Sigmoid colon (tissue), 6 donors: ENCODE measurements at regions not wholly inside any gene's neighbourhood (a gene's known extent, or its start where the extent isn't known, plus 50 kb on each side); places are given as distances from the start of the nearest gene placed in this dataset.

ENCODE experiments used
- DNase-seq: peaks from one replicate; pipeline ENCODE4 v3.0.0-alpha.2; 2019
- H3K27ac ChIP-seq, 4 donors: fragments of 200-600 bp; sonication (generic); one replicate each; pipeline ENCODE4 v1.5.1; 2016 to 2019; ENCODE audit warnings: mild to moderate bottlenecking in 1 of 4
- H3K27me3 ChIP-seq, 3 donors: fragments of 200-600 bp; sonication (generic); one replicate each; pipeline ENCODE4 v1.5.1; 2019; ENCODE audit warnings: mild to moderate bottlenecking in 1 of 3
- H3K36me3 ChIP-seq, 4 donors: fragments of 200-600 bp; sonication (generic); one replicate each; pipeline ENCODE4 v1.5.1; 2016 to 2019
- H3K4me1 ChIP-seq, 4 donors: fragments of 200-600 bp; sonication (generic); one replicate each; pipeline ENCODE4 v1.5.1; 2017 to 2019
- H3K4me3 ChIP-seq, 4 donors: fragments of 200-600 bp; sonication (generic); one replicate each; pipeline ENCODE4 v1.5.1; 2017 to 2019; ENCODE audit warnings: mild to moderate bottlenecking in 2 of 4, moderate library complexity in 1 of 4
- H3K9me3 ChIP-seq, 4 donors: fragments of 200-600 bp in 3 of 4; sonication (generic) in 3 of 4; one replicate each; pipeline versions ENCODE4 v1.5.1 to v1.6.1; 2013 to 2019
- EP300 ChIP-seq, 4 donors: sonication (generic); formaldehyde crosslinking; IDR thresholded peaks; one replicate each; pipeline ENCODE4 v1.6.1; 2017; ENCODE audit warnings: antibody characterized with exemption in 4 of 4
- POLR2A ChIP-seq, 2 donors: fragments of 450-650 bp; IDR thresholded peaks; one replicate each; pipeline ENCODE4 v1.6.1; 2016; ENCODE audit warnings: antibody characterized with exemption in 2 of 2, mild to moderate bottlenecking in 2 of 2, moderate library complexity in 2 of 2
- POLR2AphosphoS5 ChIP-seq, 4 donors: sonication (generic); formaldehyde crosslinking; IDR thresholded peaks; one replicate each; pipeline ENCODE4 v1.6.1; 2017; ENCODE audit warnings: antibody characterized with exemption in 4 of 4
- WGBS, 2 donors: extraction: QIAGEN DNeasy Blood & Tissue Kit; methylation state at CpG; one replicate each; pipeline ENCODE4 v1.1.7; 2013; 5-methylcytosine and 5-hydroxymethylcytosine counted together
- intact Hi-C: fragments of 100-400 bp; cut with DNase I; formaldehyde crosslinking; loops from one replicate; pipeline ENCODE4 v1.15.1; 2023
- TF ChIP-seq, protein P1 (sequence below), 4 experiments: fragments of 450-650 bp in 3 of 4; fragments of 200-600 bp in 1 of 4; IDR thresholded peaks; one replicate each; pipeline ENCODE4 v1.5.1; 2016 to 2019; ENCODE audit warnings: antibody characterized with exemption in 4 of 4, mild to moderate bottlenecking in 3 of 4, moderate library complexity in 2 of 4
- donor health status: healthy with polysubstance abuse.
- donor health status: healthy.

DNA sequence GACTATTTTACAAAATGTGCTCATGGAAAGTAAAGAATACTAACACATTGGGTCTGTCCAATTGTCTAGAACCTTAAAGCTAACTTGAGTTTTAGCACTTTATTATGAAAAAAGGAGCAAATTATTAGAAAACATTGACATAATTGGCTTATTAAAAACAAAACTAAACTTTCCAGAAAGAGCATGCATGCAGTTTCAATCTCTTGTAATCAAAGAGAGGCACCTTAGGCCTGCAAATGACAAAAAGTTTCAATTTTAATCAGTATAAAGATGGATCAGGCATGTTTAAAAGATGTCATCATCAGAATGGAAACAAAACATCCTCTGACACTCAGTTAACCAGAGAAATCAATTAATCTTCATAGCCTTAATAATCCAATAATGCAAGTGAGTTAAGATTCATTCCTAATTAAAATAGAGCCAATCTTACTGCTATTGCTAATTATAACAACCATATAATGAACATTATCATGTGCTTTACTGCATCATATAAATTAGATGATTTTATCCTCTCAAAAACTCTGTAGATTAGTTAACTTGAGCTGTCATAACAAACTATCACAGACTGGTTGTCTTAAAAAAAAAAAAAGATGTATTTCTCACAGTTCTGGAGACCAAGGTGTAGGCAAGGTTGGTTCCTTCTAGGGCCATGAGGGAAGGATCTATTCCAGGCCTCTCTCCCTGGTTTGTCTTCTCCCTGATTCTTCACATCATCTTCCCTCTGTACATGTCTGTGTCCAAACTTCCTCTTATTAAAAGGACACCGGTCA lies 131.4 kb downstream of the RPAP3 start:
- H3K4me1 ChIP-seq: peaks cover 0 to 19% (median 13%) of the 10 kb centered on the region in 4 donors
- no peaks in the 10 kb centered on the region for H3K36me3 ChIP-seq
- DNase-seq: no peak
- H3K4me3 ChIP-seq: no peak overlapping the region
- H3K27me3 ChIP-seq: no peaks in the 10 kb centered on the region
- H3K9me3 ChIP-seq: no peaks in the 10 kb centered on the region
- WGBS, 2 donors: 83 to 92% methylated on average over 1 of the region's 1 CpG
- H3K27ac ChIP-seq: no peak overlapping the region
- TF ChIP-seq POLR2A (IDR thresholded peaks at IDR 0.05) (no peak), POLR2AphosphoS5 (IDR thresholded peaks at IDR 0.05) (no peak), EP300 (IDR thresholded peaks at IDR 0.05) (no peak)
- TF ChIP-seq, protein P1, sequence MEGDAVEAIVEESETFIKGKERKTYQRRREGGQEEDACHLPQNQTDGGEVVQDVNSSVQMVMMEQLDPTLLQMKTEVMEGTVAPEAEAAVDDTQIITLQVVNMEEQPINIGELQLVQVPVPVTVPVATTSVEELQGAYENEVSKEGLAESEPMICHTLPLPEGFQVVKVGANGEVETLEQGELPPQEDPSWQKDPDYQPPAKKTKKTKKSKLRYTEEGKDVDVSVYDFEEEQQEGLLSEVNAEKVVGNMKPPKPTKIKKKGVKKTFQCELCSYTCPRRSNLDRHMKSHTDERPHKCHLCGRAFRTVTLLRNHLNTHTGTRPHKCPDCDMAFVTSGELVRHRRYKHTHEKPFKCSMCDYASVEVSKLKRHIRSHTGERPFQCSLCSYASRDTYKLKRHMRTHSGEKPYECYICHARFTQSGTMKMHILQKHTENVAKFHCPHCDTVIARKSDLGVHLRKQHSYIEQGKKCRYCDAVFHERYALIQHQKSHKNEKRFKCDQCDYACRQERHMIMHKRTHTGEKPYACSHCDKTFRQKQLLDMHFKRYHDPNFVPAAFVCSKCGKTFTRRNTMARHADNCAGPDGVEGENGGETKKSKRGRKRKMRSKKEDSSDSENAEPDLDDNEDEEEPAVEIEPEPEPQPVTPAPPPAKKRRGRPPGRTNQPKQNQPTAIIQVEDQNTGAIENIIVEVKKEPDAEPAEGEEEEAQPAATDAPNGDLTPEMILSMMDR (IDR thresholded peaks at IDR 0.05): no peak
- intact Hi-C loops: no loop called here

DNA sequence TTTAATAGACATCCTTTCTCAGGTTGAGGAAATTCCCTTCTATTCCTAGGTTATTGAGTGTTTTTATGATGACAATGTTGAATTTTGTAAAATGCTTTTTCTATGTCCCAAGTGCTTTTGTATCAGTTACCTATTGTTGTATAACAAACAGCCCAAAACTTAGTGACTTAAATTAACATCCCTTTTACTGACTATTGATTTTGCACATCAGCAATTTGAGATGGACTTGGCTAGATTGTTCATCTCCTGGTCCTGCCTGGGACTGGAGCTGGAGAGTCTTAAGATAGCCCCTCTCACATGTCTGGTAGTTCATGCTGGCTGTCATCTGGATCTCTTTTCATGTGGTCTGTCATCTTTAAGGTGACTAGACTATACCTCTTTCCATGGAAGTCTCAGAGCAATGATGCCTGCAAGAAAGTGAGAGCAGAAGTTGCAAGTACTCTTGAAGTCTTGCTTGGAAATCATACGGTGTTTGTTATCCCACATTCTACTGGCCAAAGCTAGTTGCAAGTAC lies 132.6 kb downstream of the RPAP3 start:
- WGBS, 2 donors: 88 to 92% methylated on average over 1 of the region's 1 CpG
- intact Hi-C loops: no loop called here
- DNase-seq: no peak

DNA sequence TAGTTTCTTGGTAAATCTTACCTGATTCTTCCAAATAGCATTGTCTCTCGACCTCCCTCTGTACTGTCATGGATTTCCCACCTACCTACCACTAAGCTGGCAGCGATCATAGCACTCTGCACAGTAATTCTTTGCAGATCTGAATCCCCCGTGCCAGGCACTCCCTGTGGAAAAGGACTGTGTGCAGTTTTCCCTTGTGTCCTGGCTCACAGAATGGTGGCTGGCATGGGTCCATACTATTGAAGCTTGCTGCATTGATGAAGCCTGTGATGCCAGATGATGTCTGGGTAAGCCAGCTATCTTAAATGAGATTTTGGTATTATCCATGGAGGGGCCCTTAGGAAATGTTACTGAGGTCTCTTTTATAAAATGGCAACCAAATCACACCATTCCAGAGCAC lies 135.7 kb downstream of the RPAP3 start:
- no peaks in the 10 kb centered on the region for H3K4me1 ChIP-seq
- DNase-seq: no peak
- H3K27me3 ChIP-seq: no peaks in the 10 kb centered on the region
- no peaks in the 10 kb centered on the region for H3K9me3 ChIP-seq
- WGBS, 2 donors: 63 to 86% methylated on average over 3 of the region's 3 CpGs
- H3K27ac ChIP-seq: no peak overlapping the region
- intact Hi-C loops: no loop called here
- TF ChIP-seq POLR2AphosphoS5 (IDR thresholded peaks at IDR 0.05): no peak
- no peak for TF ChIP-seq POLR2A (IDR thresholded peaks at IDR 0.05)
- no peak for TF ChIP-seq EP300 (IDR thresholded peaks at IDR 0.05)
- TF ChIP-seq, protein P1 (IDR thresholded peaks at IDR 0.05): no peak
- no peaks in the 10 kb centered on the region for H3K36me3 ChIP-seq
- H3K4me3 ChIP-seq: no peak overlapping the region

More for the DNA sequence above, 132.6 kb downstream of the RPAP3 start:
- H3K9me3 ChIP-seq: no peaks in the 10 kb centered on the region
- no peaks in the 10 kb centered on the region for H3K36me3 ChIP-seq
- no peak overlapping the region for H3K27ac ChIP-seq
- peaks cover 0 to 19% (median 13%) of the 10 kb centered on the region in 4 donors for H3K4me1 ChIP-seq
- no peak overlapping the region for H3K4me3 ChIP-seq
- TF ChIP-seq POLR2AphosphoS5 (IDR thresholded peaks at IDR 0.05): no peak
- TF ChIP-seq EP300 (IDR thresholded peaks at IDR 0.05): no peak
- no peaks in the 10 kb centered on the region for H3K27me3 ChIP-seq

DNA sequence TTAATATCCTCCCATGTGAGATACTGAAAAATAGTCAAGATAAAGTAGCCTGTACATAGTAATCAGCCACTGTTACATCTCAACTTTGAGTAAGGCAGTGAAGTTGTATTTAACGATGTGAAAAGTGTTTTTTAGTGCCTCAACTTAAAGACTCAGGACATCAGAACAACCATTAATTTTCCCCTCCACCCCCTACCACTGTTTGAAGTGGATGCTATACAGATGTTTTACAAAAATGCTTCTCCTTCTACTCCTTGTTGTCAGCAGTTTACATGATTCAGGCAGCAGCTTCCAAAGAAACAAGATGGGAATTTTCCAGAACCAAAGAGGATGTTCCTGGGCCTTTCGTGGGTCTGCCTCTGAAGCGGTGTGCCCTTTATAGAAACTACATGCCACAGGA lies 143.6 kb downstream of the RPAP3 start:
- intact Hi-C loops: no loop called here
- Histone ChIP-seq H3K27ac (peak overlapping the region in 3 of 4 donors; percentile 77 to 86 (median 84)), H3K36me3 (no peaks in the 10 kb centered on the region), H3K27me3 (no peaks in the 10 kb centered on the region), H3K4me3 (no peak overlapping the region), H3K9me3 (no peaks in the 10 kb centered on the region), H3K4me1 (peaks cover 0 to 50% (median 23%) of the 10 kb centered on the region in 4 donors)
- 74 to 81% methylated on average over 3 of the region's 3 CpGs for WGBS, 2 donors
- DNase-seq: no peak
- TF ChIP-seq, protein P1 (IDR thresholded peaks at IDR 0.05): no peak
- TF ChIP-seq EP300 (IDR thresholded peaks at IDR 0.05) (no peak), POLR2AphosphoS5 (IDR thresholded peaks at IDR 0.05) (peak in 3 of 4 donors; percentile 42 to 56 (median 50))

DNA sequence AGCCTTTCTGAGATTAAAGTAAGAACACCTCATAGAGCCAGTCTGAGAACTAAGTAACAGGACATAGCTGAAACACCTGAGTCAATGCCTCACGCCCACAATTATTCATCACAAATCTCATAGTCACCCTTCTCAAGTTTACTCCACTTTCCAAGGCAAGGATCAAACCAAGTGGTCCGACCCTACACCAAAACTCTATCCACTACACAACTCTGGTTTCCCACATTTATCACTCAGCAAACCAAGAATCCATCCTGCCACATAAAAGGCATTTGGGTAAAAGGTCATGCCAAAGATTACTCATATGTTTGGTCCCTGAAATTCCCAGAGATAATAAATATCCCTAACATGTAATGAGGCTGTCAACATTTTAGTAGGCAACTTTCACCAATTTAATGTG lies 144.1 kb downstream of the RPAP3 start:
- intact Hi-C loops: no loop called here
- 79 to 85% methylated on average over 2 of the region's 2 CpGs for WGBS, 2 donors
- H3K9me3 ChIP-seq: no peaks in the 10 kb centered on the region
- H3K4me3 ChIP-seq: no peak overlapping the region
- H3K36me3 ChIP-seq: no peaks in the 10 kb centered on the region
- TF ChIP-seq EP300 (IDR thresholded peaks at IDR 0.05) (no peak), POLR2A (IDR thresholded peaks at IDR 0.05) (no peak), POLR2AphosphoS5 (IDR thresholded peaks at IDR 0.05) (no peak)
- TF ChIP-seq, protein P1 (IDR thresholded peaks at IDR 0.05): no peak
- peaks cover 0 to 54% (median 25%) of the 10 kb centered on the region in 4 donors for H3K4me1 ChIP-seq
- no peaks in the 10 kb centered on the region for H3K27me3 ChIP-seq
- H3K27ac ChIP-seq: peak overlapping the region in 3 of 4 donors; percentile 77 to 86 (median 84)
- no peak for DNase-seq
